ENCODE measurements at regions not wholly inside any gene's neighbourhood (a gene's known extent, or its start where the extent isn't known, plus 50 kb on each side); places are given as distances from the start of the nearest gene placed in this dataset.
A peak's percentile ranks its signal among the peaks of the same experiment; 100 is the strongest.

- no peak for TF ChIP-seq CTCF (IDR thresholded peaks at IDR 0.05; ENCODE audit: insufficient read depth, low read length, poor library complexity, severe bottlenecking)
- no peaks in the 10 kb centered on the region for H3K36me3 ChIP-seq (ENCODE audit: control insufficient read depth, insufficient read depth, low read length)
- no peak for DNase-seq (ENCODE audit: extremely low read depth, insufficient read length)
- H3K4me3 ChIP-seq (replicated peaks; ENCODE audit: low read depth, low read length): no peak overlapping the region
- no peaks in the 10 kb centered on the region for H3K27me3 ChIP-seq (replicated peaks; ENCODE audit: control insufficient read depth, insufficient read depth, low read length)
These were observed 131.6 kb upstream of the SAMSN1 start for GRCh38 chr21:14677639-14678179.

GRCh38 chr21:14677013-14677412, 130.9 kb upstream of the SAMSN1 start:
- TF ChIP-seq CTCF (IDR thresholded peaks at IDR 0.05; ENCODE audit: insufficient read depth, low read length, poor library complexity, severe bottlenecking): no peak

GRCh38 chr21:14675774-14676530, 129.8 kb upstream of the SAMSN1 start:
- peak; percentile 61 for DNase-seq (ENCODE audit: extremely low read depth, insufficient read length)
- TF ChIP-seq CTCF (IDR thresholded peaks at IDR 0.05; ENCODE audit: insufficient read depth, low read length, poor library complexity, severe bottlenecking): no peak
- no peak overlapping the region for H3K4me3 ChIP-seq (replicated peaks; ENCODE audit: low read depth, low read length)
- H3K27me3 ChIP-seq (replicated peaks; ENCODE audit: control insufficient read depth, insufficient read depth, low read length): no peaks in the 10 kb centered on the region
- H3K36me3 ChIP-seq (ENCODE audit: control insufficient read depth, insufficient read depth, low read length): no peaks in the 10 kb centered on the region

More at GRCh38 chr21:14677013-14677412, 130.9 kb upstream of the SAMSN1 start:
- no peaks in the 10 kb centered on the region for H3K36me3 ChIP-seq (ENCODE audit: control insufficient read depth, insufficient read depth, low read length)
- no peak for DNase-seq (ENCODE audit: extremely low read depth, insufficient read length)
- H3K27me3 ChIP-seq (replicated peaks; ENCODE audit: control insufficient read depth, insufficient read depth, low read length): no peaks in the 10 kb centered on the region
- H3K4me3 ChIP-seq (replicated peaks; ENCODE audit: low read depth, low read length): no peak overlapping the region

- TF ChIP-seq CTCF (IDR thresholded peaks at IDR 0.05; ENCODE audit: insufficient read depth, low read length, poor library complexity, severe bottlenecking): no peak
- Histone ChIP-seq H3K36me3 (ENCODE audit: control insufficient read depth, insufficient read depth, low read length) (no peaks in the 10 kb centered on the region), H3K4me3 (replicated peaks; ENCODE audit: low read depth, low read length) (no peak overlapping the region), H3K27me3 (replicated peaks; ENCODE audit: control insufficient read depth, insufficient read depth, low read length) (no peaks in the 10 kb centered on the region)
- DNase-seq (ENCODE audit: extremely low read depth, insufficient read length): no peak
These were observed 127.5 kb upstream of the SAMSN1 start for GRCh38 chr21:14673649-14674048.

- Histone ChIP-seq H3K27me3 (replicated peaks; ENCODE audit: control insufficient read depth, insufficient read depth, low read length) (no peaks in the 10 kb centered on the region), H3K4me3 (replicated peaks; ENCODE audit: low read depth, low read length) (no peak overlapping the region), H3K36me3 (ENCODE audit: control insufficient read depth, insufficient read depth, low read length) (no peaks in the 10 kb centered on the region)
- no peak for DNase-seq (ENCODE audit: extremely low read depth, insufficient read length)
- no peak for TF ChIP-seq CTCF (IDR thresholded peaks at IDR 0.05; ENCODE audit: insufficient read depth, low read length, poor library complexity, severe bottlenecking)
These were observed 126.4 kb upstream of the SAMSN1 start for GRCh38 chr21:14672466-14672865.

All from GM06990 (cell line).